ENCODE measurements at regions not wholly inside any gene's neighbourhood (a gene's known extent, or its start where the extent isn't known, plus 50 kb on each side); places are given as distances from the start of the nearest gene placed in this dataset.

DNA sequence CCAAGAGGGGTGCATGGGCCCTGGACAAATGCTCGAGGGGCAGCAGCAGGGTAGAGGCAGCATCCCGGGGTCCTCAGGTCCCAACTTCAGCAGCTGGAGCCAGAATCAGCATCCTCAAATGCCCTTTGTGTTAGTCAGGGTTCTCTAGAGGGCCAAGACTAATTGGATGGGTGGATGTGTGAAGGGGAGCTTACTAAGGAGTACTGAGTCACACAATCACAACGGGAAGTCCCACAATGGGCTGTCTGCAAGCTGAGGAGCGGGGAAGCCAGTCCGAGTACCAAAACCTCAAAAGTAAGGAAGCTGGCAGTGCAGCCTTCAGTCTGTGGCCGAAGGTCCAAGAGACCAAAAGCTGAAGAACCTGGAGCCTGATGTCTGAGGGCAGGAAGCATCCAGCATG lies 162.9 kb upstream of the TCERG1L start:
- no peaks in the 10 kb centered on the region for H3K9me3 Mint-ChIP-seq
- H3K4me1 Mint-ChIP-seq (ENCODE audit: low read depth): no peaks in the 10 kb centered on the region

DNA sequence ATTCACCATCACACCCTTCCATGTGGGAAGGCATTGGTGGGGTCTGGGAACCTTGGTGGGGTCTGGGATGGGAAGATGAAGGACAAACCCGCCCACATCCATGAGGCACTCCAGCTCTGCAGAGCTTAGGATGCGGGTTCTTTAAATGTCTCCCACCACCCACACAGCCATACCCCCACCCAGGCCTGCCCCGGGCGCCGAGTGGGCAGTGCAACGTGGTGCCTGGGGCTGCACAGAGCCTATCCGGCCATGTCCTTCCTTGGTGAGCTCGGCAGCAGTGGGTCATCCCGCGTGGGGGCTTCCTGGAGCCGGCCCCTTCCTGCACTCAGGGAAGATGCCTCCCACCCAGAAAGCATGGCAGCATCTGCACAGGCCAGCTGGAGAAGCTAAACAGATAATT lies 163.5 kb upstream of the TCERG1L start:
- Mint-ChIP-seq H3K4me1 (ENCODE audit: low read depth) (no peaks in the 10 kb centered on the region), H3K27me3 (ENCODE audit: low read depth) (peaks cover 7% of the 10 kb centered on the region), H3K9me3 (no peaks in the 10 kb centered on the region), H3K4me3 (no peak overlapping the region), H3K36me3 (ENCODE audit: insufficient read depth) (no peaks in the 10 kb centered on the region)
- no peak for DNase-seq
- ATAC-seq: no peak

More for the DNA sequence above, 162.9 kb upstream of the TCERG1L start:
- Mint-ChIP-seq H3K36me3 (ENCODE audit: insufficient read depth) (no peaks in the 10 kb centered on the region), H3K27me3 (ENCODE audit: low read depth) (peaks cover 7% of the 10 kb centered on the region), H3K4me3 (no peak overlapping the region)
- no peak for DNase-seq
- ATAC-seq: no peak

- Mint-ChIP-seq H3K4me1 (ENCODE audit: low read depth) (no peaks in the 10 kb centered on the region), H3K36me3 (ENCODE audit: insufficient read depth) (no peaks in the 10 kb centered on the region), H3K9me3 (no peaks in the 10 kb centered on the region), H3K27me3 (ENCODE audit: low read depth) (peaks cover 7% of the 10 kb centered on the region), H3K4me3 (no peak overlapping the region)
- no peak for ATAC-seq
- DNase-seq: no peak
These were observed 164.3 kb upstream of the TCERG1L start for GRCh38 chr10:131475803-131476202.

GRCh38 chr10:131477457-131478121 lies 166.1 kb upstream of the TCERG1L start:
- DNase-seq (no peak), ATAC-seq (no peak)
- Mint-ChIP-seq H3K9me3 (peaks cover 3% of the 10 kb centered on the region), H3K36me3 (ENCODE audit: insufficient read depth) (no peaks in the 10 kb centered on the region), H3K4me3 (no peak overlapping the region), H3K27me3 (ENCODE audit: low read depth) (no peaks in the 10 kb centered on the region), H3K4me1 (ENCODE audit: low read depth) (no peaks in the 10 kb centered on the region)

GRCh38 chr10:131478377-131478989 lies 167.0 kb upstream of the TCERG1L start:
- Mint-ChIP-seq H3K36me3 (ENCODE audit: insufficient read depth) (no peaks in the 10 kb centered on the region), H3K4me3 (no peak overlapping the region), H3K4me1 (ENCODE audit: low read depth) (no peaks in the 10 kb centered on the region), H3K27me3 (ENCODE audit: low read depth) (no peaks in the 10 kb centered on the region), H3K9me3 (peaks cover 3% of the 10 kb centered on the region)
- ATAC-seq: no peak
- no peak for DNase-seq

GRCh38 chr10:131480066-131480465 lies 168.5 kb upstream of the TCERG1L start:
- Mint-ChIP-seq H3K4me3 (no peak overlapping the region), H3K4me1 (ENCODE audit: low read depth) (no peaks in the 10 kb centered on the region), H3K36me3 (ENCODE audit: insufficient read depth) (no peaks in the 10 kb centered on the region), H3K27me3 (ENCODE audit: low read depth) (no peaks in the 10 kb centered on the region), H3K9me3 (peaks cover 3% of the 10 kb centered on the region)
- DNase-seq (no peak), ATAC-seq (no peak)

DNA sequence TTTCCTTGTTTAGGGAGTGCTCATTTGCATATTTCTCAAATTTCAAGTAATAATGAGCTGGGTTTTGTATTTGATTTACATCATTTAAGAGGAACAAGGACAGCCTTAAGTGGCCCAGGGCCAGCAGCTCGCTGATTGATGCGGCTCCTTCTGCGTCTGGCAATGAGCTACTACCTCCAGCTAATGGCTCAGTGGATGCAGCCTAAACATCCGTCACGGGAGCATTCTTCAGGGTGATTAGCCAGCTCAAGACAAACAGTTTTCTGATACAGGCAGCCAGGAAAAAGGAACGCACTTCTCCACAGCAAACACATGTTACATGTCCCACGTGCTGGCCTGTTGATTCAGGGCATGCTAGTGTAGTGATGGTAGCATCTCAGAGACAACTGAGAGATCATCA lies 169.3 kb upstream of the TCERG1L start:
- Mint-ChIP-seq H3K4me3 (no peak overlapping the region), H3K36me3 (ENCODE audit: insufficient read depth) (no peaks in the 10 kb centered on the region), H3K4me1 (ENCODE audit: low read depth) (no peaks in the 10 kb centered on the region), H3K9me3 (peaks cover 3% of the 10 kb centered on the region), H3K27me3 (ENCODE audit: low read depth) (no peaks in the 10 kb centered on the region)
- no peak for ATAC-seq
- DNase-seq: no peak

GRCh38 chr10:131485732-131486131 lies 174.2 kb upstream of the TCERG1L start:
- DNase-seq: no peak
- Mint-ChIP-seq H3K4me1 (ENCODE audit: low read depth) (no peaks in the 10 kb centered on the region), H3K36me3 (ENCODE audit: insufficient read depth) (no peaks in the 10 kb centered on the region), H3K4me3 (no peak overlapping the region), H3K9me3 (peaks cover 3% of the 10 kb centered on the region), H3K27me3 (ENCODE audit: low read depth) (no peaks in the 10 kb centered on the region)
- no peak for ATAC-seq

- DNase-seq (no peak), ATAC-seq (no peak)
- no peak overlapping the region for H3K4me3 Mint-ChIP-seq
- H3K4me1 Mint-ChIP-seq (ENCODE audit: low read depth): no peaks in the 10 kb centered on the region
- no peaks in the 10 kb centered on the region for H3K9me3 Mint-ChIP-seq
- no peaks in the 10 kb centered on the region for H3K27me3 Mint-ChIP-seq (ENCODE audit: low read depth)
- H3K36me3 Mint-ChIP-seq (ENCODE audit: insufficient read depth): no peaks in the 10 kb centered on the region
These were observed 176.3 kb upstream of the TCERG1L start for GRCh38 chr10:131487822-131488221.

DNA sequence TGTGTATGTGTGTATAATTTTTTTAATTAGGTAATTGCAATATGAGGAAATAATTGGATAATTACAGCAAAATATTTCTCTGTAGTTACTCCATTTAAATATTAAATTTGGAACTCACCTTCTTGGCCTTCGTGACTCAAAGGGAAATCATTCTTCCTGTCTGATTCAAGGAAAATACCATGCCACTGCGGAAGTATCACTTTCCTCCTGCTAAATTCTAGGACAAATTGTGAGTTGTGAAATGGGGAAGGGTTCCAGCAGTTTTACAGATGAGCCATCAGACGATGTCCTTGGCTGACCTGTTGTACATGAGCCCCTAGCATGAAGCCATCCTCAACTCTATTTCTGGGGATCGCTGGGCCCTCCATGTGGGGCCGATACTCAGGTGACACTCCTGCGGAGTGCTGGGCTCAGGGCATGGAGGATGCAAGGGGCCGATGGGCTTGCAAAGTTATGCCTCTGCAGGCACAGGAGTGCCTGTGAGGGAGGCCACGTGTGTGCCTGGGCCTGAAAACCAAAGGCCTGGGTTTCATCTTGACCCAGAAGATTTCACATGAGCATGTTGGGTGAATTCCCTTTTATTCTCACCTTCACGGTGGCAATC lies 179.6 kb upstream of the TCERG1L start:
- H3K36me3 Mint-ChIP-seq (ENCODE audit: insufficient read depth): no peaks in the 10 kb centered on the region
- no peaks in the 10 kb centered on the region for H3K4me1 Mint-ChIP-seq (ENCODE audit: low read depth)
- no peaks in the 10 kb centered on the region for H3K9me3 Mint-ChIP-seq
- DNase-seq (no peak), ATAC-seq (no peak)
- H3K27me3 Mint-ChIP-seq (ENCODE audit: low read depth): no peaks in the 10 kb centered on the region
- H3K4me3 Mint-ChIP-seq: no peak overlapping the region

DNA sequence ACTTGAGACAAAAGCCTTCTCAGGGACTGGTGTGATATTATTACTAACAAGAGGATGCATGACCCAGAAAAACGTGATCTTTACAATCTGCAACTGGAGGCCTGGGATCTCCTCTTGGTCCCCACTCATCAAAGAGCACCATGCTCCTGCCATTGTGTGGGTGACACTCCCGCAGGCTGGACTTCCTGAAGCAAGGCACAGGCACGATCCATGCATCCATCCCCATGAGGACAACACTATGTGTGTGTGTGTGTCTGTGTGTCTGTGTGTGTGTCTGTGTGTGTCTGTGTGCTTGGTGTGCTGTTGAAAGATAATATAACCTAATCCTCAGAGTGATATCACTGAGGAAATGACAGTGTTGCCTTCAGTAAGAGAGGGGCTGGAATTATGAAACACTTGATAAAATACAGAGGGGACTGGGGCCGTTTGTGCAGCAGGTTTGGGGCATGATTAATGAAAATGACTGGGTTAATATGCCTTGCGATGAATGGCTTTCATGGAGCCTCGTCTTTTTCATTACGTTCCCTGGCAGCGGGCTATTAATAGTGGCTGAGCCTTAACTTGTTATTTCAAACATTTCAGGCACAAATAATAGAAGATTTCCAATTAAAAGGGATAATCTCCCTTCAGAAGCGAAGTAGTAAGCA lies 180.8 kb upstream of the TCERG1L start:
- DNase-seq (no peak), ATAC-seq (no peak)
- H3K4me3 Mint-ChIP-seq: no peak overlapping the region
- no peaks in the 10 kb centered on the region for H3K36me3 Mint-ChIP-seq (ENCODE audit: insufficient read depth)
- no peaks in the 10 kb centered on the region for H3K4me1 Mint-ChIP-seq (ENCODE audit: low read depth)
- no peaks in the 10 kb centered on the region for H3K27me3 Mint-ChIP-seq (ENCODE audit: low read depth)
- H3K9me3 Mint-ChIP-seq: no peaks in the 10 kb centered on the region

DNA sequence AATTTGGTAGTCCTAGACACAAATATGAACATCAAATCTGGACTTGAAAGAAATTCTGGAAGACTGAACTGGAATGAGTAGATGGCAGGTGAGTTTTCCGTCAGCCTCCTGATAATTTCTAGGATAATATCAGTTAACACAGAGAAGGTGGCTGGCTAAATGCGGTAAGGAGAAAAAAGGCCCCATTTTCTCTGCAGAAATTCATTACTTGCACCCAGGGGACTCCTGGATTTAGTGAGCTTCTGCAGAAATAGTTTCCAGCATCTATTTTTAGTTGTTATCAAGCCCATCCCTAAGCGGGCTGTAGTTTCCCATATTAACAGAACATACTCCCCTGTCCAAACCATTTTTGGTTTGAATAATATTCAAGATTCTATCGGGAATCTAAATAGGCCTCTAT lies 181.9 kb upstream of the TCERG1L start:
- no peak for DNase-seq
- Mint-ChIP-seq H3K9me3 (no peaks in the 10 kb centered on the region), H3K4me3 (no peak overlapping the region), H3K4me1 (ENCODE audit: low read depth) (no peaks in the 10 kb centered on the region), H3K36me3 (ENCODE audit: insufficient read depth) (peaks cover 2% of the 10 kb centered on the region), H3K27me3 (ENCODE audit: low read depth) (no peaks in the 10 kb centered on the region)
- ATAC-seq: no peak

DNA sequence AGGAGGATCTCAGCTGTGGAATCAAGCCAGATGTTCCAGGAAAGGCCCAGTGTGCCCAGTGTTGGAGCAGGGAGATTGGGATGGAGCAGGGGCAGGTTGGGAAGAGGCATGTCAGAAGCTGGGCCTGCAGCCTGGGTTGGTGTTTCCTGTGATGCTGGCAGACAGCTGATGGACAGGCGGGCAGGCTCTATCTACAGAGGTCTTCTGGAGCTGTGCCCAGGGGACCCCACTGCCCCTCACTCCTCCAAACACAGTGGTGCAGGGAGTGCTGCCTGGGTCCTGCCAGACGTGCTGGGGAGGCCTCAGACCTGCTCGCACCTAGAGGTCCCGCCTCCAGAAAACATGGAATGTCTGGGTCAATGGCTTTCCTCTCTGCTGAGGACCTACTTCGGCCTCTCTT lies 182.9 kb upstream of the TCERG1L start:
- Mint-ChIP-seq H3K27me3 (ENCODE audit: low read depth) (no peaks in the 10 kb centered on the region), H3K9me3 (no peaks in the 10 kb centered on the region), H3K4me3 (no peak overlapping the region), H3K4me1 (ENCODE audit: low read depth) (no peaks in the 10 kb centered on the region), H3K36me3 (ENCODE audit: insufficient read depth) (peaks cover 2% of the 10 kb centered on the region)
- ATAC-seq (no peak), DNase-seq (no peak)

GRCh38 chr10:131495224-131495623 lies 183.7 kb upstream of the TCERG1L start:
- no peak overlapping the region for H3K4me3 Mint-ChIP-seq
- no peaks in the 10 kb centered on the region for H3K27me3 Mint-ChIP-seq (ENCODE audit: low read depth)
- H3K9me3 Mint-ChIP-seq: no peaks in the 10 kb centered on the region
- DNase-seq (no peak), ATAC-seq (no peak)
- peaks cover 2% of the 10 kb centered on the region for H3K36me3 Mint-ChIP-seq (ENCODE audit: insufficient read depth)
- H3K4me1 Mint-ChIP-seq (ENCODE audit: low read depth): no peaks in the 10 kb centered on the region

GRCh38 chr10:131495892-131496291 lies 184.4 kb upstream of the TCERG1L start:
- H3K4me3 Mint-ChIP-seq: no peak overlapping the region
- H3K36me3 Mint-ChIP-seq (ENCODE audit: insufficient read depth): peaks cover 2% of the 10 kb centered on the region
- H3K27me3 Mint-ChIP-seq (ENCODE audit: low read depth): no peaks in the 10 kb centered on the region
- no peak for DNase-seq
- ATAC-seq: no peak
- H3K9me3 Mint-ChIP-seq: no peaks in the 10 kb centered on the region
- H3K4me1 Mint-ChIP-seq (ENCODE audit: low read depth): no peaks in the 10 kb centered on the region
